ENCODE measurements at regions not wholly inside any gene's neighbourhood (a gene's known extent, or its start where the extent isn't known, plus 50 kb on each side); places are given as distances from the start of the nearest gene placed in this dataset.

- no peak for TF ChIP-seq POLR2A (IDR thresholded peaks at IDR 0.05)
- no peak for TF ChIP-seq CTCF (IDR thresholded peaks at IDR 0.05)
- TF ChIP-seq EP300 (IDR thresholded peaks at IDR 0.05): no peak
Observed at GRCh38 chr5:125525356-125525755, 778.9 kb upstream of the ZNF608 start.

Data from tibial nerve (tissue), 4 donors.